ENCODE measurements at regions not wholly inside any gene's neighbourhood (a gene's known extent, or its start where the extent isn't known, plus 50 kb on each side); places are given as distances from the start of the nearest gene placed in this dataset.

- Histone ChIP-seq H3K79me2 (ENCODE audit: control insufficient read depth in 1 of 2, insufficient read depth in 2 of 2, low read length in 2 of 2) (no peaks in the 10 kb centered on the region), H4K91ac (replicated peaks; ENCODE audit: insufficient read length, low read length) (no peak overlapping the region), H3K27ac (ENCODE audit: low read depth, low read length) (no peak overlapping the region), H3K9ac (replicated peaks in 1 of 4; ENCODE audit: extremely low read depth in 1 of 4, low read depth in 3 of 4, low read length in 3 of 4) (no peak overlapping the region), H3K4me3 (ENCODE audit: extremely low read depth in 1 of 4, insufficient read depth in 2 of 4, low read depth in 3 of 4, low read length in 4 of 4) (no peak overlapping the region), H3K27me3 (replicated peaks in 1 of 4; ENCODE audit: control insufficient read depth in 3 of 4, extremely low read depth in 1 of 4, insufficient read depth in 3 of 4, low read length in 3 of 4) (no peaks in the 10 kb centered on the region), H3K4ac (replicated peaks; ENCODE audit: insufficient read length, low read depth, low read length) (no peak overlapping the region), H3K23me2 (ENCODE audit: low read depth, low read length) (no peaks in the 10 kb centered on the region), H4K8ac (ENCODE audit: extremely low read depth, insufficient read depth, low read length) (no peak overlapping the region), H3K18ac (ENCODE audit: extremely low read depth, low read length) (no peak overlapping the region), H2BK120ac (replicated peaks; ENCODE audit: low read depth, low read length) (no peak overlapping the region), H3K23ac (ENCODE audit: insufficient read length) (no peak overlapping the region), H4K5ac (ENCODE audit: insufficient read length, low read depth, low read length) (no peak overlapping the region), H3K9me3 (ENCODE audit: insufficient read depth in 2 of 2, low read depth in 1 of 2, low read length in 1 of 2) (no peaks in the 10 kb centered on the region), H3K4me1 (replicated peaks in 1 of 4; ENCODE audit: control insufficient read depth in 3 of 4, insufficient read depth in 4 of 4, low read length in 3 of 4) (no peaks in the 10 kb centered on the region), H3K79me1 (ENCODE audit: low read depth, low read length) (no peaks in the 10 kb centered on the region), H3K56ac (replicated peaks; ENCODE audit: insufficient read length, low read depth, low read length) (no peak overlapping the region), H2BK12ac (ENCODE audit: low read depth, low read length) (no peak overlapping the region), H3K36me3 (ENCODE audit: control insufficient read depth in 2 of 4, insufficient read depth in 4 of 4, low read length in 3 of 4) (no peaks in the 10 kb centered on the region; a peak in 1 of 8 replicates), H2BK20ac (ENCODE audit: low read length) (no peak overlapping the region), H2BK15ac (ENCODE audit: low read length) (no peak overlapping the region), H2AFZ (ENCODE audit: low read length) (no peak overlapping the region), H2BK5ac (ENCODE audit: low read depth, low read length) (no peak overlapping the region), H2AK5ac (ENCODE audit: low read depth, low read length) (no peak overlapping the region), H3K14ac (ENCODE audit: insufficient read length) (no peak overlapping the region), H4K20me1 (replicated peaks in 1 of 2; ENCODE audit: control insufficient read depth in 1 of 2, insufficient read depth in 2 of 2, low read length in 2 of 2) (no peaks in the 10 kb centered on the region), H3K4me2 (ENCODE audit: insufficient read depth in 1 of 2, low read depth in 2 of 2, low read length in 2 of 2) (no peak overlapping the region)
- FAIRE-seq, result no peak
- TF ChIP-seq, protein P1, sequence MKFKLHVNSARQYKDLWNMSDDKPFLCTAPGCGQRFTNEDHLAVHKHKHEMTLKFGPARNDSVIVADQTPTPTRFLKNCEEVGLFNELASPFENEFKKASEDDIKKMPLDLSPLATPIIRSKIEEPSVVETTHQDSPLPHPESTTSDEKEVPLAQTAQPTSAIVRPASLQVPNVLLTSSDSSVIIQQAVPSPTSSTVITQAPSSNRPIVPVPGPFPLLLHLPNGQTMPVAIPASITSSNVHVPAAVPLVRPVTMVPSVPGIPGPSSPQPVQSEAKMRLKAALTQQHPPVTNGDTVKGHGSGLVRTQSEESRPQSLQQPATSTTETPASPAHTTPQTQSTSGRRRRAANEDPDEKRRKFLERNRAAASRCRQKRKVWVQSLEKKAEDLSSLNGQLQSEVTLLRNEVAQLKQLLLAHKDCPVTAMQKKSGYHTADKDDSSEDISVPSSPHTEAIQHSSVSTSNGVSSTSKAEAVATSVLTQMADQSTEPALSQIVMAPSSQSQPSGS (IDR thresholded peaks at IDR 0.05; ENCODE audit: low read length), result no peak
- TF ChIP-seq CHD2 (IDR thresholded peaks at IDR 0.05; ENCODE audit: low read length) (no peak), SIRT6 (IDR thresholded peaks at IDR 0.05; ENCODE audit: low read length) (no peak), RAD21 (IDR thresholded peaks at IDR 0.05 in 1 of 2, conservative IDR thresholded peaks at IDR 0.05 in 1 of 2; ENCODE audit: low read depth in 2 of 2, low read length in 2 of 2) (no peak)
- TF ChIP-seq, protein P2, sequence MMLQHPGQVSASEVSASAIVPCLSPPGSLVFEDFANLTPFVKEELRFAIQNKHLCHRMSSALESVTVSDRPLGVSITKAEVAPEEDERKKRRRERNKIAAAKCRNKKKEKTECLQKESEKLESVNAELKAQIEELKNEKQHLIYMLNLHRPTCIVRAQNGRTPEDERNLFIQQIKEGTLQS (IDR thresholded peaks at IDR 0.05; ENCODE audit: insufficient read depth, low read depth, low read length), result no peak
- POLR2A ChIA-PET (ENCODE audit: partially characterized antibody), result interaction anchor here (0.7 kb wide), 1 partner anchor 20 kb away, joined by 3 read pairs; no protein-coding TSS in a partner anchor
- no peak for DNase-seq (ENCODE audit: low read depth in 1 of 2, low spot score in 2 of 2)
- WGBS, 2 experiments (ENCODE audit: extremely low coverage in 1 of 2, insufficient coverage in 1 of 2, insufficient read length in 1 of 2, insufficient replicate concordance in 2 of 2, low coverage in 1 of 2, low lambda C conversion rate in 2 of 2, missing lambda C conversion rate in 1 of 2), result 79% methylated on average over 3 of the region's 3 CpGs; no CpG with 5 or more reads in 1 of the 2 experiments
- CTCF ChIA-PET (ENCODE audit: partially characterized antibody), result no interaction called here
These were observed 78.2 kb upstream of the TET2 start for GRCh38 chr4:105068516-105068915.

All from H1 (cell line).